ENCODE measurements at regions not wholly inside any gene's neighbourhood (a gene's known extent, or its start where the extent isn't known, plus 50 kb on each side); places are given as distances from the start of the nearest gene placed in this dataset.

DNA sequence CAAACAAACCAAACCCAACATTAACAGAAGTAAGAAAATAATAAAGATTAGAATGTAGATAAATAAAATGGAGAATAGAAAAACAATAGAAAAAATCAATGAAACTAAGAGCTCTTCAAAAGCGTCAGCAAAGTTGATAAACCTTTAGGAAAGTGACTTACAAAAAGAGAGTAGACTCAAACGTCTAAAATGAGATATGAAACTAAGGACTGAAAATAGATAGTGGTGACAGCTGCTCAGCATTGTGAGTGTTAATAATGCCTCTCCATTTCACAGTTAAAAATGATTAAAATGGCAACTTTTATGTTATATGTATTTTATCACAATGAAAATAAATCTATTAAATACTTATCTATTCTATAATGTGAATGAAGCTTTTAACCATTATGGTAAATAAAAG lies 125.7 kb upstream of the CPXCR1 start (continued):
- TF ChIP-seq, protein P1, sequence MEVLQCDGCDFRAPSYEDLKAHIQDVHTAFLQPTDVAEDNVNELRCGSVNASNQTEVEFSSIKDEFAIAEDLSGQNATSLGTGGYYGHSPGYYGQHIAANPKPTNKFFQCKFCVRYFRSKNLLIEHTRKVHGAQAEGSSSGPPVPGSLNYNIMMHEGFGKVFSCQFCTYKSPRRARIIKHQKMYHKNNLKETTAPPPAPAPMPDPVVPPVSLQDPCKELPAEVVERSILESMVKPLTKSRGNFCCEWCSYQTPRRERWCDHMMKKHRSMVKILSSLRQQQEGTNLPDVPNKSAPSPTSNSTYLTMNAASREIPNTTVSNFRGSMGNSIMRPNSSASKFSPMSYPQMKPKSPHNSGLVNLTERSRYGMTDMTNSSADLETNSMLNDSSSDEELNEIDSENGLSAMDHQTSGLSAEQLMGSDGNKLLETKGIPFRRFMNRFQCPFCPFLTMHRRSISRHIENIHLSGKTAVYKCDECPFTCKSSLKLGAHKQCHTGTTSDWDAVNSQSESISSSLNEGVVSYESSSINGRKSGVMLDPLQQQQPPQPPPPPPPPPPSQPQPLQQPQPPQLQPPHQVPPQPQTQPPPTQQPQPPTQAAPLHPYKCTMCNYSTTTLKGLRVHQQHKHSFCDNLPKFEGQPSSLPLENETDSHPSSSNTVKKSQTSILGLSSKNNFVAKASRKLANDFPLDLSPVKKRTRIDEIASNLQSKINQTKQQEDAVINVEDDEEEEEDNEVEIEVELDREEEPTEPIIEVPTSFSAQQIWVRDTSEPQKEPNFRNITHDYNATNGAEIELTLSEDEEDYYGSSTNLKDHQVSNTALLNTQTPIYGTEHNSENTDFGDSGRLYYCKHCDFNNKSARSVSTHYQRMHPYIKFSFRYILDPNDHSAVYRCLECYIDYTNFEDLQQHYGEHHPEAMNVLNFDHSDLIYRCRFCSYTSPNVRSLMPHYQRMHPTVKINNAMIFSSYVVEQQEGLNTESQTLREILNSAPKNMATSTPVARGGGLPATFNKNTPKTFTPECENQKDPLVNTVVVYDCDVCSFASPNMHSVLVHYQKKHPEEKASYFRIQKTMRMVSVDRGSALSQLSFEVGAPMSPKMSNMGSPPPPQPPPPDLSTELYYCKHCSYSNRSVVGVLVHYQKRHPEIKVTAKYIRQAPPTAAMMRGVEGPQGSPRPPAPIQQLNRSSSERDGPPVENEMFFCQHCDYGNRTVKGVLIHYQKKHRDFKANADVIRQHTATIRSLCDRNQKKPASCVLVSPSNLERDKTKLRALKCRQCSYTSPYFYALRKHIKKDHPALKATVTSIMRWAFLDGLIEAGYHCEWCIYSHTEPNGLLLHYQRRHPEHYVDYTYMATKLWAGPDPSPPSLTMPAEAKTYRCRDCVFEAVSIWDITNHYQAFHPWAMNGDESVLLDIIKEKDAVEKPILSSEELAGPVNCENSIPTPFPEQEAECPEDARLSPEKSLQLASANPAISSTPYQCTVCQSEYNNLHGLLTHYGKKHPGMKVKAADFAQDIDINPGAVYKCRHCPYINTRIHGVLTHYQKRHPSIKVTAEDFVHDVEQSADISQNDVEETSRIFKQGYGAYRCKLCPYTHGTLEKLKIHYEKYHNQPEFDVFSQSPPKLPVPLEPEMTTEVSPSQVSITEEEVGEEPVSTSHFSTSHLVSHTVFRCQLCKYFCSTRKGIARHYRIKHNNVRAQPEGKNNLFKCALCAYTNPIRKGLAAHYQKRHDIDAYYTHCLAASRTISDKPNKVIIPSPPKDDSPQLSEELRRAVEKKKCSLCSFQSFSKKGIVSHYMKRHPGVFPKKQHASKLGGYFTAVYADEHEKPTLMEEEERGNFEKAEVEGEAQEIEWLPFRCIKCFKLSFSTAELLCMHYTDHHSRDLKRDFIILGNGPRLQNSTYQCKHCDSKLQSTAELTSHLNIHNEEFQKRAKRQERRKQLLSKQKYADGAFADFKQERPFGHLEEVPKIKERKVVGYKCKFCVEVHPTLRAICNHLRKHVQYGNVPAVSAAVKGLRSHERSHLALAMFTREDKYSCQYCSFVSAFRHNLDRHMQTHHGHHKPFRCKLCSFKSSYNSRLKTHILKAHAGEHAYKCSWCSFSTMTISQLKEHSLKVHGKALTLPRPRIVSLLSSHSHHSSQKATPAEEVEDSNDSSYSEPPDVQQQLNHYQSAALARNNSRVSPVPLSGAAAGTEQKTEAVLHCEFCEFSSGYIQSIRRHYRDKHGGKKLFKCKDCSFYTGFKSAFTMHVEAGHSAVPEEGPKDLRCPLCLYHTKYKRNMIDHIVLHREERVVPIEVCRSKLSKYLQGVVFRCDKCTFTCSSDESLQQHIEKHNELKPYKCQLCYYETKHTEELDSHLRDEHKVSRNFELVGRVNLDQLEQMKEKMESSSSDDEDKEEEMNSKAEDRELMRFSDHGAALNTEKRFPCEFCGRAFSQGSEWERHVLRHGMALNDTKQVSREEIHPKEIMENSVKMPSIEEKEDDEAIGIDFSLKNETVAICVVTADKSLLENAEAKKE (CRISPR knock-in tag; IDR thresholded peaks at IDR 0.05), result no peak
- TF ChIP-seq, protein P2, sequence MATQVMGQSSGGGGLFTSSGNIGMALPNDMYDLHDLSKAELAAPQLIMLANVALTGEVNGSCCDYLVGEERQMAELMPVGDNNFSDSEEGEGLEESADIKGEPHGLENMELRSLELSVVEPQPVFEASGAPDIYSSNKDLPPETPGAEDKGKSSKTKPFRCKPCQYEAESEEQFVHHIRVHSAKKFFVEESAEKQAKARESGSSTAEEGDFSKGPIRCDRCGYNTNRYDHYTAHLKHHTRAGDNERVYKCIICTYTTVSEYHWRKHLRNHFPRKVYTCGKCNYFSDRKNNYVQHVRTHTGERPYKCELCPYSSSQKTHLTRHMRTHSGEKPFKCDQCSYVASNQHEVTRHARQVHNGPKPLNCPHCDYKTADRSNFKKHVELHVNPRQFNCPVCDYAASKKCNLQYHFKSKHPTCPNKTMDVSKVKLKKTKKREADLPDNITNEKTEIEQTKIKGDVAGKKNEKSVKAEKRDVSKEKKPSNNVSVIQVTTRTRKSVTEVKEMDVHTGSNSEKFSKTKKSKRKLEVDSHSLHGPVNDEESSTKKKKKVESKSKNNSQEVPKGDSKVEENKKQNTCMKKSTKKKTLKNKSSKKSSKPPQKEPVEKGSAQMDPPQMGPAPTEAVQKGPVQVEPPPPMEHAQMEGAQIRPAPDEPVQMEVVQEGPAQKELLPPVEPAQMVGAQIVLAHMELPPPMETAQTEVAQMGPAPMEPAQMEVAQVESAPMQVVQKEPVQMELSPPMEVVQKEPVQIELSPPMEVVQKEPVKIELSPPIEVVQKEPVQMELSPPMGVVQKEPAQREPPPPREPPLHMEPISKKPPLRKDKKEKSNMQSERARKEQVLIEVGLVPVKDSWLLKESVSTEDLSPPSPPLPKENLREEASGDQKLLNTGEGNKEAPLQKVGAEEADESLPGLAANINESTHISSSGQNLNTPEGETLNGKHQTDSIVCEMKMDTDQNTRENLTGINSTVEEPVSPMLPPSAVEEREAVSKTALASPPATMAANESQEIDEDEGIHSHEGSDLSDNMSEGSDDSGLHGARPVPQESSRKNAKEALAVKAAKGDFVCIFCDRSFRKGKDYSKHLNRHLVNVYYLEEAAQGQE (IDR thresholded peaks at IDR 0.05; ENCODE audit: unreplicated experiment), result no peak
- TF ChIP-seq ZNF114 (CRISPR knock-in tag; IDR thresholded peaks at IDR 0.05), result no peak

DNA sequence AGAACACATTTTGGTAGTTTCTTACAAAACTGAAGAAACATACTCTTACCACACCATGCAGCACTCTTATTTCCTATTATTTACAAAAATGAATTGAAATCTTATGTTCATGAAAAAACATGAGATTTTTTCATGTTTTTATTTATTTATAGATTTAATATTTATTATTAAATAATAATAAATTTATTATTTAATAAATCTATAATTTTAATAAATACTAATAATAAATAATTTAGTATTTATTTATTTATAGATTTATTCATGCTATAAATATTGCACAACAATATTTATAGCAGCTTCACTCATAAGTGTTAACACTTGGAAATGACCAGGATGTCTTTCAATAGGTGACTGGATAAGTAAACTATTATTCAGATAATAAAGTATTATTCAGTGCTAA lies 91.6 kb upstream of the CPXCR1 start:
- no peaks in the 10 kb centered on the region for H3K36me3 Mint-ChIP-seq (ENCODE audit: low read depth)
- Histone ChIP-seq H3F3A (replicated peaks; ENCODE audit: low read depth) (no peaks in the 10 kb centered on the region), H3K4me3 (no peak overlapping the region), H3K4me1 (ENCODE audit: insufficient read depth) (no peaks in the 10 kb centered on the region), H4K20me1 (replicated peaks; ENCODE audit: insufficient read depth) (no peaks in the 10 kb centered on the region), H3K27ac (ENCODE audit: low read depth) (no peak overlapping the region), H3K4me2 (no peak overlapping the region), H2AFZ (no peak overlapping the region), H3K36me3 (ENCODE audit: insufficient read depth) (no peaks in the 10 kb centered on the region), H3K79me2 (replicated peaks; ENCODE audit: insufficient read depth) (no peaks in the 10 kb centered on the region), H3K27me3 (ENCODE audit: insufficient read depth) (no peaks in the 10 kb centered on the region), H3K9me2 (ENCODE audit: insufficient read depth) (no peaks in the 10 kb centered on the region)
- no peaks in the 10 kb centered on the region for H3K4me1 Mint-ChIP-seq
- H3K27ac Mint-ChIP-seq, result no peak overlapping the region
- no peaks in the 10 kb centered on the region for H3K27me3 Mint-ChIP-seq (ENCODE audit: insufficient read depth, low read depth, poor library complexity)
- H3K9me3 Mint-ChIP-seq, result no peaks in the 10 kb centered on the region; the same call in 2 of the 3 replicates
- H3K4me3 Mint-ChIP-seq, result no peak overlapping the region
- no peak for DNase-seq (ENCODE audit: low spot score)
- no peak for ATAC-seq
- TF ChIP-seq ZNF331 (CRISPR knock-in tag; IDR thresholded peaks at IDR 0.05; ENCODE audit: low read depth) (no peak), EZH2phosphoT487 (IDR thresholded peaks at IDR 0.05; ENCODE audit: unreplicated experiment) (no peak), CREB1 (CRISPR knock-in tag; IDR thresholded peaks at IDR 0.05; ENCODE audit: low read depth) (no peak), ZNF114 (CRISPR knock-in tag; IDR thresholded peaks at IDR 0.05) (no peak), POLR2AphosphoS5 (IDR thresholded peaks at IDR 0.05; ENCODE audit: low read depth) (no peak), EZH2 (IDR thresholded peaks at IDR 0.05; ENCODE audit: low read depth, unreplicated experiment) (no peak)
- TF ChIP-seq, protein P3, sequence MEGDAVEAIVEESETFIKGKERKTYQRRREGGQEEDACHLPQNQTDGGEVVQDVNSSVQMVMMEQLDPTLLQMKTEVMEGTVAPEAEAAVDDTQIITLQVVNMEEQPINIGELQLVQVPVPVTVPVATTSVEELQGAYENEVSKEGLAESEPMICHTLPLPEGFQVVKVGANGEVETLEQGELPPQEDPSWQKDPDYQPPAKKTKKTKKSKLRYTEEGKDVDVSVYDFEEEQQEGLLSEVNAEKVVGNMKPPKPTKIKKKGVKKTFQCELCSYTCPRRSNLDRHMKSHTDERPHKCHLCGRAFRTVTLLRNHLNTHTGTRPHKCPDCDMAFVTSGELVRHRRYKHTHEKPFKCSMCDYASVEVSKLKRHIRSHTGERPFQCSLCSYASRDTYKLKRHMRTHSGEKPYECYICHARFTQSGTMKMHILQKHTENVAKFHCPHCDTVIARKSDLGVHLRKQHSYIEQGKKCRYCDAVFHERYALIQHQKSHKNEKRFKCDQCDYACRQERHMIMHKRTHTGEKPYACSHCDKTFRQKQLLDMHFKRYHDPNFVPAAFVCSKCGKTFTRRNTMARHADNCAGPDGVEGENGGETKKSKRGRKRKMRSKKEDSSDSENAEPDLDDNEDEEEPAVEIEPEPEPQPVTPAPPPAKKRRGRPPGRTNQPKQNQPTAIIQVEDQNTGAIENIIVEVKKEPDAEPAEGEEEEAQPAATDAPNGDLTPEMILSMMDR (conservative IDR thresholded peaks at IDR 0.05; ENCODE audit: low read depth in 2 of 2), result no peak
- TF ChIP-seq, protein P4, sequence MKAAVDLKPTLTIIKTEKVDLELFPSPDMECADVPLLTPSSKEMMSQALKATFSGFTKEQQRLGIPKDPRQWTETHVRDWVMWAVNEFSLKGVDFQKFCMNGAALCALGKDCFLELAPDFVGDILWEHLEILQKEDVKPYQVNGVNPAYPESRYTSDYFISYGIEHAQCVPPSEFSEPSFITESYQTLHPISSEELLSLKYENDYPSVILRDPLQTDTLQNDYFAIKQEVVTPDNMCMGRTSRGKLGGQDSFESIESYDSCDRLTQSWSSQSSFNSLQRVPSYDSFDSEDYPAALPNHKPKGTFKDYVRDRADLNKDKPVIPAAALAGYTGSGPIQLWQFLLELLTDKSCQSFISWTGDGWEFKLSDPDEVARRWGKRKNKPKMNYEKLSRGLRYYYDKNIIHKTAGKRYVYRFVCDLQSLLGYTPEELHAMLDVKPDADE (IDR thresholded peaks at IDR 0.05), result no peak

All from GM23338 (cell line).